ENCODE measurements at regions not wholly inside any gene's neighbourhood (a gene's known extent, or its start where the extent isn't known, plus 50 kb on each side); places are given as distances from the start of the nearest gene placed in this dataset.

GRCh38 chr3:155012584-155012983 is 67.5 kb upstream of the MME start:
- TF ChIP-seq POLR2A (IDR thresholded peaks at IDR 0.05) = no peak
- TF ChIP-seq CTCF (IDR thresholded peaks at IDR 0.05) = no peak
